T47D (cell line): ENCODE measurements at regions not wholly inside any gene's neighbourhood (a gene's known extent, or its start where the extent isn't known, plus 50 kb on each side); places are given as distances from the start of the nearest gene placed in this dataset.
A peak's percentile ranks its signal among the peaks of the same experiment; 100 is the strongest.
"Not testable (repeated sequence)": the region's sequence is repeated elsewhere in the genome, so short reads cannot be mapped to it uniquely, and the experiment has no call there.

ENCODE experiments used
- DNase-seq, 2 experiments: peaks; one replicate each; pipeline versions ENCODE4 v3.0.0 to v3.0.0-alpha.2; 2011 to 2012; ENCODE audit warnings: low read depth in 1 of 2, low spot score in 1 of 2
- JUND ChIP-seq: IDR thresholded peaks from 2 replicates; pipeline ENCODE4 v1.6.1; 2012; ENCODE audit warnings: low read depth
- in situ Hi-C: cut with HindIII; loops from 2 replicates; pipeline ENCODE4 v1.10.0; 2016; ENCODE audit warnings: low sequenced_read_pairs, low pct_unique_long_range_greater_than_20kb

DNA sequence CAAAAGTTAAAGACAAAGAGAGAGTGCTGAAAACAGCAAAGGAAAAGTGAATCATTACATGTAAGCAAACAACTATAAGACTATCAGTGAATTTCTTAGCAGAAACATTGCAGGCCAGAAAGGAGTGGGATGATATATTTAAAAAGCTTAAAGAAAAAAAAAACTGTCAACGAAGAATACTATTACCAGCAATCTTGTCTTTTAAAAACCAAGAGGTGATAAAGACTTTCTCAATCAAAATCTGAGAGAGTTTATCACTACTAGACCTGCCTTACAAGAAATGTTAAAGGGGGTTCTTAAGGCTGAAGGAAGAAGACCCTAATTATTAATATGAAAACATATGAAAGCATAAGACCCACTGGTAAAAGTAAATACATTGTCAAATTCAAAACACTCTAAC lies 132.5 kb upstream of the ZCCHC13 start:
- no peak for DNase-seq
- no peak for TF ChIP-seq JUND
- in situ Hi-C loops = no loop called here

DNA sequence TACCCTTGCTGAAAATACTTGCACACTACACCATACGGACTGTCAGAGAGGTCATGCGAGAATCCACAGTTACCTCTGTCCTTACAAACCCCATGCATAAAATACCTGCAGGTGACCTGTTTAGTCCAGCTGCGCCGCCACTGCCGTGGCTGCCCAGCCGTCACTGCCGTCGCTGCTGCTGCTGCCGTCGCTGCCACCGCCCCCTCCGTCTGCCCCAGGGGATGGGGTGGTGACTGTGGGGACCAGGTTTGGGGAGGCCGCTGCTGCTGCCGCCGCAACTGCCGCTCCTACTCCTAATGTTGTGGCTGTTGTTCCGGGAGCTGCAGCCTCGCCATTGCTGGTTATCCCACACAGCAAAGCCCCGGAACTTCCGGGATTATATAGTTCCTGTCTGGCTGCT lies 141.8 kb upstream of the ZCCHC13 start:
- no peak for TF ChIP-seq JUND
- in situ Hi-C loops = no loop called here
- no peak for DNase-seq

DNA sequence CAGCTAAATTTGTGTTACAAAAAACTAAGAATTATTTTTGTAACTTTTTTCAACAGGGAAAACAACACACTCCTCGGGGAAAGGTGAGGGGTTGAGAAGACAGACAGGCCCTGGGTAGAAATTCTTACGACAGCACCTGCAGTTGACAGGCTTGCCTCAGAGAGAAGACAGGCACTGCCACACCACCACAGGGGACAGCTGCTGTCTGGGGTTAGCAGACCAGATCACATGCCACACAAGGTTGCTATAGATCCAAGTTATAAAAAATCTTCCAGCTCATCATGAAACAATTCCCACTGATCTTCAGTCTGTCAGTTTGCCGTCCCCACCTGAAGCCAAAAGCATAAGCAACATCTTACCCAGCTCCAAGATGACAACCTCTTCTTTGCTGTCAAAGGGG lies 143.2 kb upstream of the ZCCHC13 start:
- in situ Hi-C loops = no loop called here
- no peak for TF ChIP-seq JUND
- no peak for DNase-seq

DNA sequence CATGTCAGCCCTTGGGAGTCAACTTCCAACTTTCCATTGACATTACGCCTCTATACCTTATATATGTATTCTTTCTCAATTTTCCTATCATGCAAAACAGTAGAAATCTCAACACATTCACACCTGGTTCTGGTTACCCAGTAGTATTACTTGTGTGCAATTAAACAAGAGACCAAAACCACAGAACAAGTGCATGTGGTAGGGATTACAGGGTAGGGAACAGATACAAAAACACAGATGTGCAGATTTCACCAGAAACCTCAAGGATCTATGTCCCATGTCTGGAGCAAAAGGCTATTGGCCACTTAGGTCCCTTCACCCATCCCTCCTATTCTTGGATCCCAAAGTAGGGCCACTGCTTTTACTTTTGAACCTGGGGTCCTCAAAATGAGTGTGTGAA lies 143.6 kb upstream of the ZCCHC13 start:
- no peak for TF ChIP-seq JUND
- in situ Hi-C loops = no loop called here
- DNase-seq = no peak

DNA sequence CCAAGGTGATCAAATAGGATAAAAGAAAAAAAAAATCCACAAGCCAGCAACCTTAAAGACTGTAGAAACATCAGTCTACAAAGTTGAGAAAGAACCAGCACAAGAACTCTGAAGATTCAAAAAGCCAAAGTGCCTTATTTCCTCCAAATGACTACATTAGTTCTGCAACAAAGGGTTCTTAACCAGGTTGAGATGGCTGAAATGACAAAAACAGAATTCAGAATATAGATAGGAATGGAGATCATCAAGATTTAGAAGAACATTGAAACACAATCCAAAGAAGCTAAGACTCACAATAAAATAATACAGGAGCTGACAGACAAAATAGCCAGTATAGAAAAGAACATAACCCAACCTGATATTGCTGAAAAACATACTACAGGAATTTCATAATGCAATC lies 156.5 kb upstream of the ZCCHC13 start:
- DNase-seq = no peak
- in situ Hi-C loops = no loop called here
- no peak for TF ChIP-seq JUND

DNA sequence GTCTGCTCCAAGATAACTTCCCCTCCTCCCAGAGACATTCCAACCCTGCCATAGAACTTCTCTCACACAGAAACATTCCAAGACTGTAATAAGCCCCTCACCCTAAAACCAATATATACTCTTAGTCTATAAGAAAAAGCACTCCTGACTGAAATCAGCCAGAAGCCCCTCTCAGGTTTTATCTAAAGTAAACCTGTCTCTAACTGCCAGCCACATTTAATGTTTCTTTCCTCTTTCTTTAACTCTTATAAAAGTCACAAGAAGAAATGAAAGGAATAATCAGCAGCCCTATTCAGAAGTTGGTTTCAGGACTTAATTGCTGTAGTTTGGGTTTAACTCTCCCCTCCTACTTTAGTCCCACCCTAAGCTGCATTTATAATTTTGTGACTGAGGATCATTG lies 165.0 kb upstream of the ZCCHC13 start:
- in situ Hi-C loops = no loop called here
- TF ChIP-seq JUND = no peak
- no peak for DNase-seq

DNA sequence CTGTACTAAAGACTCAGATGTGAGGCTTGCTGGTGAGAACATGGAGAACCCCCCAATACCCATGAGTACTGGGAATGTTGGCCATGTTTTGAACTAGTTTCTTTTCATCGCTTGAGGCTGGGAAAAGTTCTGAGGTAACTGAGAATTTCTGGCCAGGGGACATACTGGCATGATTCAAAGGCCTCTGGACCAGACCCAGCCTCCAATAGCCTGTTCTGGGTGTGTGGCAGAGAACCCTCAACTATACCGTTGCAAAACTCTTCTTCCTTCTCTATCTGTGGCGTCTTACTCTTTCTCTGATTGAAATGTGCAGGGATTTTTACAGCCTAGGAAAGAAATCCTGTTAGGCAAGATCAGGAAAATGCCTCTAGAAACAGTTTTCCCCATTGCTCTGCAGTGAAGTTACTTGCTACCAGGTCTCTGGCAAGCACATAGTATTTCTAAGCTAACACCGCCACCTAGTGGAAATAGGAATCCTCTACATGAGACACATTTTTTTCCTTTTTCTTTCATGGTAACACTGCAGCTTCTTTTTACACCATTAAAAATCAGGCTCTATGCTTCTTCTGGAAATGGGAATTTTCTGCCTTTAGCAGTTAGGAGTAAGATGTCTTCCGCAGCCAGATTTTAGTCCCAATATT lies 170.7 kb upstream of the ZCCHC13 start:
- peak; percentile 10 to 63 for DNase-seq
- no peak for TF ChIP-seq JUND
- in situ Hi-C loops = no loop called here

DNA sequence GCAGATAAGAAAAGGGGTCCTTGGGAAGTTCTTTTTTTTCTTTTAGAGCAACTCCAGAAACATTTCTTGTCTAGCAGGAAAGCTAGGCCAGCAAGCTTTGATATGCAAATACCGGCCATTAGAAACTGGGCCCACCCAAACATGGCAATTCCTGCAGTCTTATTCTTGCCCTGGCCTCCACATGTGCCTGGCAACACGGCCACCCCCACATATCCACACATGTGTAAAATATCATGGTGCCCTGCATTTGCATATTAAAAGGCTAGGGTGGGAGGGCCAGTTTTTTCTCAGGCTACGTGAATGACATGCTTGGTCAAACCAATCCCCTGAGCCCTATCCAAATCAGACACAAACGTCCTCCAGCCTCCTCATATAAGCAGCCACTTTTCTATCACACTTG lies 171.7 kb upstream of the ZCCHC13 start:
- no peak for DNase-seq
- no peak for TF ChIP-seq JUND
- in situ Hi-C loops = no loop called here

DNA sequence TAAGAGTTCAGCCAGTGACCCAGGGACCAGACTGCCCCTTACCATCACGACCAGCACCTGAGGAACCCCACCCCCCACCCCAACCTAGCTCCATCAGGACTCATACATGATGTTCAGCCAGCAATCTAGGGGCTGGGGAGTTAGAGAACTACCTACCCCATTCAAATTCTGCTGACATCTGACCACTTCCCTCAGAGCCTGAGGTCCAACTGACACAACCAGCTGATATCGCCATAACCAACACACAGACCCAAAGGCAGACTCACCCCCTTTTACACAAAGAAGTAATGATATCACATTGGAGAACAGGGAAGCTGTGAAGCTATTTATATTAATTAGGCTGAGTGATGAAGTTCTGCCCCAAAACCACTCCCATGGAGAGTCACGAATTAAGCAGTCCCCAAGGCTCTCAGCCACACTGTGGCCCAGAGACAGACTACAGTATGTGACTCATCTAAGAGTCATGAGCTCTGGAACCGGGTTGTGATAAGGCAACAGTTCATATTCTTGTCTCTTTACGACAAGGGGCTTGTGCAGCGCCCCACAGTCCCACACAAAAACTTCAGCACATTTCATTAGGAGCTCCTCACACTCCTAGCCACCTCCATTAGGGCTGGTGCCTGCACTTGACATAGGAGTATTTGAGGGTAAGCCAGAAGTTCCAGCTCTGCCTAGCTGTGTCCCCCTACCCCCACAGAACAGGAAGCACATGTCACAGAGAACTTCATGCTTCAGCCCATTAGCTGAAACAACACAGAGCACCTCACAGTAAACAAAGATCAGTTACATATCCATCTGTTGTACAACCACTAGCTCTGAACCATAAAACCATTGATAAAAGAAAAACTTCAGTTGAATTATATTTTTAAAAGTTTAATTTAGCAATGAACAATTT lies 184.7 kb upstream of the ZCCHC13 start:
- DNase-seq = no peak
- TF ChIP-seq JUND = no peak
- in situ Hi-C loops = no loop called here

DNA sequence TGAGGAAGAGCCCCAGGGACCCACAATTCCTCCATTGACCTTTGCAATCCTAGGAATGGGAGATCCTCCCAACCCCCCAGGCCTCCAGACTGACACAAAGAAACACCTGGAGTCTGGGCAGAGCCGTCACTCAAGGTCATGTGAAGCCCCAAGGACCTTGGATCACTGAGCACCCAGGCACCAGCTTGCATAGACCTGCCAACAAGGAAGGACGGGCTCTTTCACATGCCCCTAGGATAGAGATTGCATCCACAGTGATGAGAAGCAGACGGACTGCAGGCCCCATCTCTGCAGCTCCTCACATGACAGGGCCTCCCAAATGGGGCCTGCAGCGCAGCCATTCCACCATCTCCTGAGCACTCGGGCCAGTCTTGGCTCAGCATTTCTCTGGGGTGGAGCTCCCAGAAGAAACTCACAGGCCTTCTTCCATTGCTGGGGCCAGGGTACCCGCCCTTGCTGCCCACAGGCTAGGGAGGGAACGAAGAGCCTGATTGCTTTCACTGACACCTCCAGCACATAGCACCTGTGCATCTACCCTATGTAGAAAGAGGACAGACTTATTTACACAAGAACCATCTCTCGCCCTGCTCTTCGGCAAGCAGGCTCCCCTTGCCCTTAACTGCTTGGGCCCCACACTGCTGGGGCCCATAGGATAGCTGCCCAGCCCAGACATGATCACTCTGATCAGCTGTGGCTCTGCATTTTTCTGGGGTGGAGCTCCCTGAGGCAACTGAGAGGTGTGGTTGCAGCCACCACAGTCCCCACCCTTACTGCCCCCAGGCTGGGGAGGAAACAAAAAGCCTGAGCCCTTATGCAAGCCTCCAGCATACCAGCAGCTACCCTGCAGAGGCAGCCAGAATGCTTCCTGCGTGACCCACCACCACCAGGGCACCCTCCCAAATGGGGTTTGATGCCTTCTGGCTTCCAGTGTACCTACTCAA lies 185.7 kb upstream of the ZCCHC13 start:
- in situ Hi-C loops = no loop called here
- no peak for DNase-seq
- no peak for TF ChIP-seq JUND

DNA sequence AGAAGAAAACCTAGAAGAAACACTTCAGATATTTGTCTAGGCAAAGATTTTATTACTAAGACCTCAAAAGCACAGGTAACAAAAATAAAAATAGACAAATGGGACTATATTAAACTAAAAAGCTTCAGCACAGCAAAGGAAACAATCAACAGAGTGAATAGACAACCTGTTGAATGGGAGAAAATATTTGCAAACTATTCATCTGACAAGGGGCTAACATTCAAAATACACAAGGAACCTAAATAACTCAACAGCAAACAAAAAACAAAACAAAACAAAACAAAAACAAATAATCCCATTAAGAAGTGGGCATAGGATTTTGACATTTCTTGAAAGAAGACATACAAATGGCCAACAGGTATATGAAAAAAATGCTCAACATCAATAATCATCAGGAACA lies 192.7 kb upstream of the ZCCHC13 start:
- no peak for TF ChIP-seq JUND
- no peak for DNase-seq
- in situ Hi-C loops = no loop called here

DNA sequence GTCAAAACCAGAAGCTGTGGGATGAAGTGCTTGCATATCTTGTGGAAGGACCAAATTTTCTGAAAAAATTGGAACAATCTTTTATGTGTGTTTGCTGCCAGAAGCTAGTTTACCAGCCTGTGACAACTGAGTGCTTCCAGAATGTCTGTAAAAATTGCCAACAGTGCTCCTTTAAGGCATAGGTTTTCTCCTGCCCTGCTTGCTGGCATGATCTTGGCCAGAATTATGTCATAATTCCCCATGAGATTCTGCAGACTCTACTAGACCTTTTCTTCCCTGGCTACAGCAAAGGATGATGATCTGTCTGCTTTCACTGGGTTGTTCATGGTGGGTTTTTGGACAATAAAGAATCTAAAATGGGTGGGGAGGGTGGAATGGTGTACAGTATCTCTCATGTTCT lies 196.3 kb upstream of the ZCCHC13 start:
- no peak for DNase-seq
- in situ Hi-C loops = no loop called here
- TF ChIP-seq JUND = no peak

DNA sequence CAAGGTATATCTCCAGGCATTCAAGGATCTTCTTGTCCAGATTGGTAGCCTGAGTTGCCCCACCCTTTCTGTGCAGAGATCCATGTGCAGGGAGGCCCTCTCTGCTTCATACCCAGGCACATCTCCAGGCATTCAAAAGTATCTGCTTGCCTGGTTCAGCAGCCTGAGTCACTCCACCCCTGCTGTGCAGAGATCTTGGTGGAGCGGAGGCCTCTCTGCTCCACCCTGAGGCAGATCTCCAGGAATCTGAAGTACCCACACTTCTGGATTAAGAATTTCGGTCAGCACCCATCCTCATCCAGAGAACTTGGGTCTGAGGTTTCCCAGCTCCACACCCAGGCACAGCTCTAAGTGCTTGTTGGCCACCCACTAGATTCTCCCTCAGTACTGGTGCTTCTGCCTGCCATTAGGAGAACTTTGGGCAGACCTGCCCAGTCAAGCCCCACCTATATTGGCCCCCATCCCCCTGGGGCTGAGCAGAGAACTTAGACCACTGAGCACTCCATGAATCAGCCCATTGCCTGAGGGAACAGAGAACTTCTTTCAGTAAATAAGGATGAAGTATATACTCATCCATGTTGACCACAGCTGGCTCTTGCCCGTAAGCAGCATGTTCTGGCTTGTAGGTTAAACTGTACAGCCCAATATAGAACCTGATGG lies 199.5 kb upstream of the ZCCHC13 start:
- in situ Hi-C loops = no loop called here

DNA sequence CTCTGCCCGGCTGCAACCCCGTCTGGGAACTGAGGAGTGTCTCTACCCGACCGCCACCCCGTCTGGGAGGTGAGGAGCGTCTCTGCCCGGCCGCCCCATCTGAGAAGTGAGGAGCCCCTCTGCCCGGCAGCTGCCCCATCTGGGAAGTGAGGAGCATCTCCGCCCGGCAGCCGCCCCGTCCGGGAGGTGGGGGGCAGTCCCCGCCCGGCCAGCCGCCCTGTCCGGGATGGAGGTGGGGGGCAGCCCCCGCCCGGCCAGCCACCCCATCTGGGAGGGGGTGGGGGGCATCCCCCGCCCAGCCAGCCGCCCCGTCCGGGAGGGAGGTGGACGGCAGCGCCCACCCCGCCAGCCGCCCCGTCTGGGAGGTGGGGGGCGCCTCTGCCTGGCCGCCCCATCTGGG lies 205.6 kb upstream of the ZCCHC13 start:
- DNase-seq, in situ Hi-C loops: not testable (repeated sequence)

More for the DNA sequence above, 199.5 kb upstream of the ZCCHC13 start:
- no peak for TF ChIP-seq JUND
- no peak for DNase-seq
